Transverse colon (tissue), 3 donors: ENCODE measurements at regions not wholly inside any gene's neighbourhood (a gene's known extent, or its start where the extent isn't known, plus 50 kb on each side); places are given as distances from the start of the nearest gene placed in this dataset.

Experiments
- POLR2A ChIP-seq: fragments of 450-650 bp; IDR thresholded peaks from one replicate; pipeline ENCODE4 v1.6.1; 2016; ENCODE audit warnings: antibody characterized with exemption, mild to moderate bottlenecking, moderate library complexity
- TF ChIP-seq, protein P1 (sequence below), 5 experiments: fragments of 200-600 bp in 3 of 5; fragments of 450-650 bp in 2 of 5; sonication (generic) in 3 of 5; IDR thresholded peaks; 1 replicate in 2 of 5; 2 replicates in 3 of 5; pipeline ENCODE4 v1.5.1; 2016 to 2017; ENCODE audit warnings: antibody characterized with exemption in 5 of 5, inconsistent platforms in 3 of 5, mild to moderate bottlenecking in 2 of 5, moderate library complexity in 1 of 5

DNA sequence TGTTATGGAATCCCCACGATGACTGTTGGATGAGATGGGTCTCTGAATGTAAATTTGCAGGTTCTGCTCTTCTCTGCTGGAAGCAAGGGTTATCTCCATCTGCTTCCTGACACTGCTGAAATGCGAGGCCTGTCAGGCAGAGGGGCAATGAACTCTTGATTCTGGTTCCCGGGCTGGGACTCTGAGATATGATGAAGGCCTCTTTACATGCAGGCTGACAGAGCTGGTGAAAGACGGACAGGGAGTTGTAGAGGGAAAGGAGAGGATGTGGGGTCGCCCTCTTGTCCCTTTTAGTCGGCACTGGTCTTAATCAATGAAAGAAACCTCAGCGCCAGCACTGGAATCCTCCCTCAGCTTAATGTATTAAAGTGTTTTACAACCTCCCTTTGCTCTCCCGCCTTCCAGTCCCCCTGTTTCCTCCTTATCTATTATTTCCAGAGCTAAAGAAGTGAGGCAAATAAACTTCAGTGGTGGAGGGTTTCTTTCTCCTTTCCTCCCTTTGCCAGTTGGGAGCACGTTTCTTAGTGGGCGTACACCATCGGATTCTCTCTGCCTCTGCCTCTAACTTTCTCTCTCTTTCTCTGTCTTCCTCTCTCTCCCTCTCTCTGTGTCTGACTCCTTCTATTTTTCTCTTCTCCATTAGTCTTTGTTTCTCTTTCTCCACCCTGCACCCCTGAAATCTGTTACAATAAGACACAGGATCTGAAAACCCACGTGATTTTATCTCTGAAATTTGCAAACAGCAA, 145.6 kb downstream of the BAMBI start:
- TF ChIP-seq, protein P1, sequence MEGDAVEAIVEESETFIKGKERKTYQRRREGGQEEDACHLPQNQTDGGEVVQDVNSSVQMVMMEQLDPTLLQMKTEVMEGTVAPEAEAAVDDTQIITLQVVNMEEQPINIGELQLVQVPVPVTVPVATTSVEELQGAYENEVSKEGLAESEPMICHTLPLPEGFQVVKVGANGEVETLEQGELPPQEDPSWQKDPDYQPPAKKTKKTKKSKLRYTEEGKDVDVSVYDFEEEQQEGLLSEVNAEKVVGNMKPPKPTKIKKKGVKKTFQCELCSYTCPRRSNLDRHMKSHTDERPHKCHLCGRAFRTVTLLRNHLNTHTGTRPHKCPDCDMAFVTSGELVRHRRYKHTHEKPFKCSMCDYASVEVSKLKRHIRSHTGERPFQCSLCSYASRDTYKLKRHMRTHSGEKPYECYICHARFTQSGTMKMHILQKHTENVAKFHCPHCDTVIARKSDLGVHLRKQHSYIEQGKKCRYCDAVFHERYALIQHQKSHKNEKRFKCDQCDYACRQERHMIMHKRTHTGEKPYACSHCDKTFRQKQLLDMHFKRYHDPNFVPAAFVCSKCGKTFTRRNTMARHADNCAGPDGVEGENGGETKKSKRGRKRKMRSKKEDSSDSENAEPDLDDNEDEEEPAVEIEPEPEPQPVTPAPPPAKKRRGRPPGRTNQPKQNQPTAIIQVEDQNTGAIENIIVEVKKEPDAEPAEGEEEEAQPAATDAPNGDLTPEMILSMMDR (IDR thresholded peaks at IDR 0.05), result no peak
- no peak for TF ChIP-seq POLR2A
